ENCODE measurements at regions not wholly inside any gene's neighbourhood (a gene's known extent, or its start where the extent isn't known, plus 50 kb on each side); places are given as distances from the start of the nearest gene placed in this dataset.

DNA sequence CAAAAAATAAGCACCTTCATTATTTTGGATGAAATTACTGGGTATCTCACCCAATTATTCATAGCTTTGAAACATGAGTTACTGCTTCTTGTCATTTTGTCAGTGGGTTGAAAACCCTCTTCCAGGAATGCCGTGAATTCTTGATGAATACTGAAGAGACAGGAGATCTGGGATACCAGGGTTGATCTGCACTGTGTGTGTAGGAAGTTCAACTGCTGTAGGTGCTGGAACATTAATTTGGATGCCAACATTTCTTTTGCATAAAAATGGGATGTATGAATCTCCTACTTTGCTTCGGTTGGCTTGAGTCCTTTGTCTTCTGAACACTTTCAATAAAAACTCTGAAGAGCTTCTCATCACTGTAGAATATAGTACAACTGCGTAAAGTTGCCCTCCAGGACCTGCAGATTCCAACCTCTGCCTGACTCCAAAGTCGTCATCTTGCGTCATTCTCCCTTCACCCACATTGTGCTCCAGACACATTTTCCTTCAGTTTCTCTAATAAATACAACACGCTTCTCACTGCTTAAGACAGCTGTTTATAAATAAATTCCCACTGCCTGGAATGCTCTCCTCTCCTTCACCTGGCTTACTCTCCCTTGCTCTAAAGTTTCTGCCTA is 312.7 kb upstream of the TGFBR2 start:
- H3K4me3 ChIP-seq: no peak overlapping the region
- H3K9me3 ChIP-seq: no peaks in the 10 kb centered on the region
- no peaks in the 10 kb centered on the region for H3K36me3 ChIP-seq
- TF ChIP-seq, protein P1, sequence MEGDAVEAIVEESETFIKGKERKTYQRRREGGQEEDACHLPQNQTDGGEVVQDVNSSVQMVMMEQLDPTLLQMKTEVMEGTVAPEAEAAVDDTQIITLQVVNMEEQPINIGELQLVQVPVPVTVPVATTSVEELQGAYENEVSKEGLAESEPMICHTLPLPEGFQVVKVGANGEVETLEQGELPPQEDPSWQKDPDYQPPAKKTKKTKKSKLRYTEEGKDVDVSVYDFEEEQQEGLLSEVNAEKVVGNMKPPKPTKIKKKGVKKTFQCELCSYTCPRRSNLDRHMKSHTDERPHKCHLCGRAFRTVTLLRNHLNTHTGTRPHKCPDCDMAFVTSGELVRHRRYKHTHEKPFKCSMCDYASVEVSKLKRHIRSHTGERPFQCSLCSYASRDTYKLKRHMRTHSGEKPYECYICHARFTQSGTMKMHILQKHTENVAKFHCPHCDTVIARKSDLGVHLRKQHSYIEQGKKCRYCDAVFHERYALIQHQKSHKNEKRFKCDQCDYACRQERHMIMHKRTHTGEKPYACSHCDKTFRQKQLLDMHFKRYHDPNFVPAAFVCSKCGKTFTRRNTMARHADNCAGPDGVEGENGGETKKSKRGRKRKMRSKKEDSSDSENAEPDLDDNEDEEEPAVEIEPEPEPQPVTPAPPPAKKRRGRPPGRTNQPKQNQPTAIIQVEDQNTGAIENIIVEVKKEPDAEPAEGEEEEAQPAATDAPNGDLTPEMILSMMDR (IDR thresholded peaks at IDR 0.05): no peak
- no peaks in the 10 kb centered on the region for H3K27me3 ChIP-seq (replicated peaks; ENCODE audit: insufficient read depth)
- no peak overlapping the region for H3K27ac ChIP-seq
- no peak for DNase-seq (ENCODE audit: low spot score)
- ATAC-seq (ENCODE audit: insufficient number of reproducible peaks, low FRiP score, low read depth): no peak
- peaks cover 12 to 14% of the 10 kb centered on the region in 2 donors for H3K4me1 ChIP-seq (ENCODE audit: control insufficient read depth in 1 of 2, low read depth in 2 of 2)

DNA sequence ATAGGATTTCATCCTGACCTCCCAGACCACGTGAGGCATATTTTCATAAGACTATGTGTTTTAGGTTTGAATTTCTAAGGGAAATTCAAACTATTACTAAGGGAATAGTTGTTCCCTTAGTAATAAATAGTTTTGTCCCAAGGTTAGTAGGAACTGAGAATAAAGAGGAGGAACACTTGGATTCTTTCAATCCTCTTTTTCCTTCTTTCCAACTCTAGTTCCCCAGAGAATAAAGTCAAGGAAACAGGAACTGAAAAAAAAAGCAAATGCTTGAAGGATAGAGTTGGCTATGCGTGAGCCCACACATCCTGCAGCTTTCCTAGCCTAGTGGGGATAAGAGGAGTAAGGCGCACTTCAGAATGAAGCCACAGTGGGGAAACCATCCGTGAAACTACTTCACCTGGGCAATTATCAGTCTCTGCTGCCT is 312.1 kb upstream of the TGFBR2 start:
- H3K9me3 ChIP-seq: no peaks in the 10 kb centered on the region

DNA sequence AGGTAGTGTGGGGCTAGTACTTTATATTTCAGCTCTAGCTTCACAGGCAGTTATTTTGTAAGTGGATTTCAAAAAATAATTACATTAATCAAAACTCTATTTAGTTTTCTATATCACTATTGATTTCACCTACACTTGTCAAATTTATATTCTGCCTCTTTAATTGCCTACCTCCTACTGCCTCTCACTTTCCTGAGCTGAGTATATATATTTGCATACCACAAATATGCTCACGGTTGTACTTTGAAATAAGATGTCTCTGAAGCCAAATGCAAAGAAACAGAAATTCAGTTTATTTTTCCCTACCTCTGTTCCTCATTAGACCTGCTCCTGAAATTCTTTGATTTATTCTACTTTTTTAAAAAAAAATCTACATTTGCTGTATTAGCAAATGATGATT is 309.3 kb upstream of the TGFBR2 start:
- H3K4me3 ChIP-seq: no peak overlapping the region
- peaks cover 7 to 9% of the 10 kb centered on the region in 2 donors for H3K4me1 ChIP-seq (ENCODE audit: control insufficient read depth in 1 of 2, low read depth in 2 of 2)
- H3K27me3 ChIP-seq (replicated peaks; ENCODE audit: insufficient read depth): no peaks in the 10 kb centered on the region
- TF ChIP-seq, protein P1 (IDR thresholded peaks at IDR 0.05): no peak
- H3K9me3 ChIP-seq: no peaks in the 10 kb centered on the region
- DNase-seq (ENCODE audit: low spot score) (no peak), ATAC-seq (ENCODE audit: insufficient number of reproducible peaks, low FRiP score, low read depth) (no peak)
- no peak overlapping the region for H3K27ac ChIP-seq
- H3K36me3 ChIP-seq: no peaks in the 10 kb centered on the region

More for the DNA sequence above, 312.1 kb upstream of the TGFBR2 start:
- no peaks in the 10 kb centered on the region for H3K36me3 ChIP-seq
- H3K4me1 ChIP-seq (ENCODE audit: control insufficient read depth in 1 of 2, low read depth in 2 of 2): peaks cover 7 to 9% of the 10 kb centered on the region in 2 donors
- H3K27me3 ChIP-seq (replicated peaks; ENCODE audit: insufficient read depth): no peaks in the 10 kb centered on the region
- H3K4me3 ChIP-seq: no peak overlapping the region
- DNase-seq (ENCODE audit: low spot score) (no peak), ATAC-seq (ENCODE audit: insufficient number of reproducible peaks, low FRiP score, low read depth) (no peak)
- no peak overlapping the region for H3K27ac ChIP-seq
- TF ChIP-seq, protein P1 (IDR thresholded peaks at IDR 0.05): no peak

DNA sequence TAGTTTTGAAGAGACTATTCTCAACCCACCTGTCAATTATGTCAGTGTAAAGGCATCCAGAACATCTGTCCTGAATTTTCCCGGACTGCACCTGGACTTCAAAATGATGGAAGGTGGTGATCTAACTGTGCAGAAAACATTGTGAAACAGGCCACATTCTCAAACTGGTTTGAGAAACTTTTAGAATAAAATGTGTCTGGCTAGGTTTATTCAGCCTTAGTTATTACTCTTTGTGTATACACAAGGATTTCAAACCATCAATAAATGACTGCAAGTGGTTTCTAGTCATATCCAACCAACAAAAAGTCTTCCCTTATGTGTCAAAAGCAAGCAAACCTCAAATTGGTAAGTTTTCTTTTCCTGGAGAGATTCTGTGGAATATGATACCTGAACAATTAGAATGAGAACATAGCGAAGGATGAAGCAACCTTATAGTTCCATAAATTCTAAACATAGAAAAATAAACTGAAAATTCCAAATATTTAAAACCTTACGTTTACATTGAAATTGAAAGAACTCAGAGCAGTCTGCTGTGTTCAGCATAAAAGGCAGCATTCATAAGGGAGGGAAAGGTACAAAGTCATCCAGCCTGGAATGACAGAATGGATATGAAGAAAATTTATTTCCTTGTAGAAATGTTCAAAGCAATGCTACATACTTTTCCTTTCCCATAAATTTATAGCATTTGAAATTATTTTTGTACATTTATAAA is 306.6 kb upstream of the TGFBR2 start:
- H3K36me3 ChIP-seq: no peaks in the 10 kb centered on the region
- TF ChIP-seq, protein P1 (IDR thresholded peaks at IDR 0.05): no peak
- no peaks in the 10 kb centered on the region for H3K4me1 ChIP-seq (ENCODE audit: control insufficient read depth in 1 of 2, low read depth in 2 of 2)
- H3K27me3 ChIP-seq (replicated peaks; ENCODE audit: insufficient read depth): no peaks in the 10 kb centered on the region
- H3K9me3 ChIP-seq: no peaks in the 10 kb centered on the region
- ATAC-seq (ENCODE audit: insufficient number of reproducible peaks, low FRiP score, low read depth): no peak
- no peak for DNase-seq (ENCODE audit: low spot score)
- H3K27ac ChIP-seq: no peak overlapping the region
- no peak overlapping the region for H3K4me3 ChIP-seq

DNA sequence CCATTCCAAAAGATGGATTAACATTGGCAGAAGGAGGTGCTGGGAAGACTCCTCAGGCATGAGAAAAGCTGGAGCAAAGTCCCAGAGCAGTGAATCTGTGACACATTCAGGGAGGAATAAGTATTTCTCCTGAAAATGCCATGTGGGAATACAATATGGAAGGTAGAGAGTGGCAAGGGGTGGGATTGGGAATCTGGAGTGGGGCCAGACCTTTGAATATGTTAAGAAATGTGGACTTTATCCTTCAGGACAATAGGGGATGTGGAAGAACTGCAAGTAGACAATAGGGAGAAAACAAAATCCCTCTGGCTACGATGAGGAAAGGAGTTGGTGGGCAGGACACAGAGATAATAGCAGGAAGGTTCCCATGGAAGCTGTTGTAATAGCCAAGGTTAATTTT is 305.6 kb upstream of the TGFBR2 start:
- TF ChIP-seq, protein P1 (IDR thresholded peaks at IDR 0.05): no peak
- ATAC-seq (ENCODE audit: insufficient number of reproducible peaks, low FRiP score, low read depth) (no peak), DNase-seq (ENCODE audit: low spot score) (no peak)
- no peak overlapping the region for H3K4me3 ChIP-seq
- no peaks in the 10 kb centered on the region for H3K27me3 ChIP-seq (replicated peaks; ENCODE audit: insufficient read depth)
- no peak overlapping the region for H3K27ac ChIP-seq
- H3K36me3 ChIP-seq: no peaks in the 10 kb centered on the region
- no peaks in the 10 kb centered on the region for H3K4me1 ChIP-seq (ENCODE audit: control insufficient read depth in 1 of 2, low read depth in 2 of 2)
- no peaks in the 10 kb centered on the region for H3K9me3 ChIP-seq

All from thoracic aorta (tissue), 2 donors.